K562 (cell line): ENCODE measurements at regions not wholly inside any gene's neighbourhood (a gene's known extent, or its start where the extent isn't known, plus 50 kb on each side); places are given as distances from the start of the nearest gene placed in this dataset.

ENCODE experiments used
- BCLAF1 ChIP-seq, 2 experiments: fragments of 450-650 bp in 1 of 2; IDR thresholded peaks; 2 replicates each; pipeline ENCODE4 v1.6.1; 2011 to 2017; ENCODE audit warnings: low read depth in 2 of 2, antibody characterized with exemption in 1 of 2, borderline replicate concordance in 1 of 2, low read length in 1 of 2, mild to moderate bottlenecking in 1 of 2, mixed read lengths in 1 of 2; ENCODE audit not compliant: control insufficient read depth in 1 of 2
- CHD2 ChIP-seq: IDR thresholded peaks from 2 replicates; pipeline ENCODE4 v1.6.1; 2011; ENCODE audit warnings: low read depth, low read length
- E2F8 ChIP-seq: fragments of 450-650 bp; IDR thresholded peaks from 2 replicates; pipeline ENCODE4 v1.7.1; 2018; ENCODE audit warnings: mild to moderate bottlenecking, low read depth; ENCODE audit not compliant: partially characterized antibody
- MXI1 ChIP-seq: IDR thresholded peaks from 2 replicates; pipeline ENCODE4 v1.6.1; 2011; ENCODE audit warnings: low read depth, mild to moderate bottlenecking, improper control_type of control experiment, low read length
- POLR2AphosphoS5 ChIP-seq: IDR thresholded peaks from 2 replicates; pipeline ENCODE4 v1.6.1; 2011; ENCODE audit warnings: mild to moderate bottlenecking, low read depth, low read length, moderate library complexity; ENCODE audit not compliant: control insufficient read depth, insufficient read depth
- STAT5A ChIP-seq: IDR thresholded peaks from 2 replicates; pipeline ENCODE4 v1.6.1; 2012; ENCODE audit warnings: low read length, inconsistent platforms, borderline replicate concordance
- STAT5B ChIP-seq: fragments of 250-450 bp; sonication (Bioruptor Pico); IDR thresholded peaks from 2 replicates; pipeline ENCODE4 v1.8.0; 2021; ENCODE audit warnings: mild to moderate bottlenecking, inconsistent platforms
- TAF9B ChIP-seq: fragments of 450-650 bp; IDR thresholded peaks from 2 replicates; pipeline ENCODE4 v1.6.1; 2018; ENCODE audit warnings: mild to moderate bottlenecking; ENCODE audit not compliant: partially characterized antibody
- TBL1XR1 ChIP-seq, 2 experiments: IDR thresholded peaks; 2 replicates each; pipeline ENCODE4 v1.6.1; 2012; ENCODE audit warnings: improper control_type of control experiment in 2 of 2, low read length in 2 of 2, mild to moderate bottlenecking in 1 of 2
- YY1 ChIP-seq, 3 experiments: IDR thresholded peaks; 2 replicates each; pipeline ENCODE4 v1.6.1; 2011; ENCODE audit warnings: low read length in 2 of 3, mild to moderate bottlenecking in 2 of 3, moderate library complexity in 2 of 3, borderline replicate concordance in 1 of 3, control low read depth in 1 of 3, low read depth in 1 of 3; ENCODE audit not compliant: insufficient read depth in 3 of 3, insufficient replicate concordance in 2 of 3, control insufficient read depth in 1 of 3, insufficient read length in 1 of 3; ENCODE audit errors: extremely low read depth in 1 of 3
- ZNF408 ChIP-seq: fragments of 250-450 bp; sonication (Bioruptor Pico); IDR thresholded peaks from 2 replicates; pipeline ENCODE4 v1.4.0; 2020; ENCODE audit warnings: low read depth, mild to moderate bottlenecking, moderate library complexity
- TF ChIP-seq, protein P1 (sequence below): fragments of 450-650 bp; IDR thresholded peaks from 2 replicates; pipeline ENCODE4 v1.6.1; 2016; ENCODE audit warnings: antibody characterized with exemption

- TF ChIP-seq, protein P1, sequence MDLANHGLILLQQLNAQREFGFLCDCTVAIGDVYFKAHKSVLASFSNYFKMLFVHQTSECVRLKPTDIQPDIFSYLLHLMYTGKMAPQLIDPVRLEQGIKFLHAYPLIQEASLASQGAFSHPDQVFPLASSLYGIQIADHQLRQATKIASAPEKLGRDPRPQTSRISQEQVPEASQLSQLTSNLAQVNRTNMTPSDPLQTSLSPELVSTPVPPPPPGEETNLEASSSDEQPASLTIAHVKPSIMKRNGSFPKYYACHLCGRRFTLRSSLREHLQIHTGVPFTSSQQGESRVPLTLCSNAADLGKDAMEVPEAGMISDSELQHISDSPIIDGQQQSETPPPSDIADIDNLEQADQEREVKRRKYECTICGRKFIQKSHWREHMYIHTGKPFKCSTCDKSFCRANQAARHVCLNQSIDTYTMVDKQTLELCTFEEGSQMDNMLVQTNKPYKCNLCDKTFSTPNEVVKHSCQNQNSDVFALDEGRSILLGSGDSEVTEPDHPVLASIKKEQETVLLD: no peak
- TF ChIP-seq MXI1 (no peak), BCLAF1 (IDR thresholded peaks at IDR 0.05; ENCODE audit: borderline replicate concordance in 1 of 2, control insufficient read depth in 1 of 2, low read depth in 2 of 2, low read length in 1 of 2) (no peak), POLR2AphosphoS5 (no peak), E2F8 (no peak), STAT5A (no peak), STAT5B (CRISPR knock-in tag) (no peak), TAF9B (no peak), YY1 (IDR thresholded peaks at IDR 0.05; ENCODE audit: borderline replicate concordance in 1 of 3, control insufficient read depth in 1 of 3, extremely low read depth in 1 of 3, insufficient read depth in 3 of 3, insufficient read length in 1 of 3, insufficient replicate concordance in 2 of 3, low read depth in 1 of 3, low read length in 2 of 3) (no peak), ZNF408 (CRISPR knock-in tag) (no peak), TBL1XR1 (IDR thresholded peaks at IDR 0.05; ENCODE audit: low read length in 2 of 2) (no peak), CHD2 (no peak)
These were observed 840.3 kb downstream of the TBC1D22A start for GRCh38 chr22:47602732-47603131.
